Calu3 (cell line): ENCODE measurements at regions not wholly inside any gene's neighbourhood (a gene's known extent, or its start where the extent isn't known, plus 50 kb on each side); places are given as distances from the start of the nearest gene placed in this dataset.
A peak's percentile ranks its signal among the peaks of the same experiment; 100 is the strongest.

ENCODE experiments used
- BruUV-seq: library from RNA; stranded (reverse); fragments of 400-500 nt; replicated peaks from 2 replicates; lab custom pipeline; 2021; lab: Mats Ljungman, UMichigan
- CTCF ChIA-PET: fragments of 300-600 bp; sonication (Branson Sonifier 250); formaldehyde crosslinking; loops from one replicate; lab custom pipeline; 2022; ENCODE audit warnings: antibody characterized with exemption; lab: Charles Lee
- DNase-seq: peaks from one replicate; pipeline ENCODE4 v3.0.0; 2022
- H3K27ac Mint-ChIP-seq: one replicate; pipeline ENCODE4 v1.8.0; 2022; ENCODE audit warnings: mixed read lengths; ENCODE audit not compliant: unreplicated experiment
- H3K27me3 Mint-ChIP-seq: one replicate; pipeline ENCODE4 v1.8.0; 2022; ENCODE audit warnings: mixed read lengths; ENCODE audit not compliant: unreplicated experiment
- H3K36me3 Mint-ChIP-seq: one replicate; pipeline ENCODE4 v1.8.0; 2022; ENCODE audit warnings: mild to moderate bottlenecking, moderate library complexity, mixed read lengths; ENCODE audit not compliant: insufficient read depth, unreplicated experiment
- H3K4me1 Mint-ChIP-seq: one replicate; pipeline ENCODE4 v1.8.0; 2022; ENCODE audit warnings: mild to moderate bottlenecking, low read depth, mixed read lengths; ENCODE audit not compliant: unreplicated experiment
- H3K4me3 Mint-ChIP-seq: one replicate; pipeline ENCODE4 v1.8.0; 2022; ENCODE audit warnings: mild to moderate bottlenecking, low read depth, moderate library complexity, mixed read lengths; ENCODE audit not compliant: unreplicated experiment
- H3K9me3 Mint-ChIP-seq: one replicate; pipeline ENCODE4 v1.8.0; 2022; ENCODE audit warnings: low read depth, mixed read lengths; ENCODE audit not compliant: unreplicated experiment
- CTCF ChIP-seq: fragments of 200-600 bp; IDR thresholded peaks from one replicate; pipeline ENCODE4 v1.8.0; 2022; ENCODE audit warnings: antibody characterized with exemption; ENCODE audit not compliant: unreplicated experiment
- intact Hi-C: fragments of 100-400 bp; cut with micrococcal nuclease; formaldehyde crosslinking; loops from one replicate; pipeline ENCODE4 v1.10.0; 2022; ENCODE audit not compliant: unreplicated experiment

GRCh38 chr3:157759311-157759710 lies 256.1 kb upstream of the VEPH1 start:
- no TSS peak for BruUV-seq
- intact Hi-C loops = no loop called here
- H3K4me1 Mint-ChIP-seq = no peaks in the 10 kb centered on the region

DNA sequence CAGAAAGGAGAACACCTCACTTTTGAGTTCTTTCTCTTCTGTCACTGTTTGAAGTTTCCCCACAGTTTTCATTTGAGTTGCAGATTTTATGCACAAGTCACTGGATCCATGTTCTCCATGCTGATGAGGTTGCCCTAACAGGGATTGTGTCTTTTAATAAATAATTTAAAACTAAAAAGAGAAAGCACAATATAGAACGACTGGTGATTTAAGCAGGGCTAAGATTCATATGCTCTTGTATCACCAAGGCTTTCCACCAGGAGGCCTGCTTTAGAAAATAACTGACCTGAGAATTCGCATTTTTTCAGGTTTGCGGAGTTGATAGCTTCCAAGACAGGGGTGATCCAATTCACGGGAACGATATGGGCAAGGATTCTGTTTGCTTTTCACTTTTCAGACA lies 252.0 kb upstream of the VEPH1 start:
- Mint-ChIP-seq H3K9me3 (no peaks in the 10 kb centered on the region), H3K4me3 (no peak overlapping the region), H3K36me3 (no peaks in the 10 kb centered on the region), H3K4me1 (no peaks in the 10 kb centered on the region), H3K27ac (no peak overlapping the region), H3K27me3 (peaks cover 21% of the 10 kb centered on the region)
- CTCF ChIA-PET = no interaction called here
- no TSS peak for BruUV-seq
- intact Hi-C loops = no loop called here
- TF ChIP-seq CTCF = peak; percentile 29
- DNase-seq = no peak

More at GRCh38 chr3:157759311-157759710, 256.1 kb upstream of the VEPH1 start:
- Mint-ChIP-seq H3K9me3 (peaks cover 2% of the 10 kb centered on the region), H3K36me3 (no peaks in the 10 kb centered on the region), H3K27me3 (peaks cover 21% of the 10 kb centered on the region), H3K4me3 (no peak overlapping the region), H3K27ac (no peak overlapping the region)
- CTCF ChIA-PET = interaction anchor here (0.6 kb wide), 1 partner anchor 112 kb away, joined by 3 read pairs; no protein-coding TSS in a partner anchor
- DNase-seq = no peak
- no peak for TF ChIP-seq CTCF

GRCh38 chr3:157754451-157754850 lies 251.2 kb upstream of the VEPH1 start:
- Mint-ChIP-seq H3K27ac (no peak overlapping the region), H3K27me3 (peaks cover 21% of the 10 kb centered on the region), H3K4me1 (no peaks in the 10 kb centered on the region), H3K9me3 (no peaks in the 10 kb centered on the region), H3K36me3 (no peaks in the 10 kb centered on the region), H3K4me3 (no peak overlapping the region)
- no TSS peak for BruUV-seq
- TF ChIP-seq CTCF = no peak
- intact Hi-C loops = loop anchor here (5.0 kb wide), 1 partner anchor 218 kb away; no protein-coding TSS in a partner anchor
- CTCF ChIA-PET = no interaction called here
- no peak for DNase-seq

GRCh38 chr3:157753787-157754136 lies 250.5 kb upstream of the VEPH1 start:
- Mint-ChIP-seq H3K27ac (no peak overlapping the region), H3K9me3 (no peaks in the 10 kb centered on the region), H3K4me1 (no peaks in the 10 kb centered on the region), H3K27me3 (peaks cover 14% of the 10 kb centered on the region), H3K36me3 (no peaks in the 10 kb centered on the region), H3K4me3 (no peak overlapping the region)
- no TSS peak for BruUV-seq
- no peak for DNase-seq
- CTCF ChIA-PET = no interaction called here
- no peak for TF ChIP-seq CTCF
- intact Hi-C loops = loop anchor here (5.0 kb wide), 1 partner anchor 219 kb away; no protein-coding TSS in a partner anchor
